Right lobe of liver (tissue), 4 donors: ENCODE measurements at regions not wholly inside any gene's neighbourhood (a gene's known extent, or its start where the extent isn't known, plus 50 kb on each side); places are given as distances from the start of the nearest gene placed in this dataset.

Source experiments
- POLR2A ChIP-seq: fragments of 450-650 bp; IDR thresholded peaks from one replicate; pipeline ENCODE4 v1.6.1; 2017; ENCODE audit warnings: antibody characterized with exemption, mild to moderate bottlenecking
- TF ChIP-seq, protein P1 (sequence below), 4 donors: fragments of 200-600 bp in 3 of 4; fragments of 450-650 bp in 1 of 4; IDR thresholded peaks; one replicate each; pipeline versions ENCODE4 v1.5.1 to v1.8.0; 2016 to 2022; ENCODE audit warnings: antibody characterized with exemption in 4 of 4, mild to moderate bottlenecking in 2 of 4
- donor health status: DM: no; HTN: no; CAD: no.
- donor health status: DM: no; HTN: no; CAD: no.
- donor health status: DM: no; HTN: yes; CAD: no.

DNA sequence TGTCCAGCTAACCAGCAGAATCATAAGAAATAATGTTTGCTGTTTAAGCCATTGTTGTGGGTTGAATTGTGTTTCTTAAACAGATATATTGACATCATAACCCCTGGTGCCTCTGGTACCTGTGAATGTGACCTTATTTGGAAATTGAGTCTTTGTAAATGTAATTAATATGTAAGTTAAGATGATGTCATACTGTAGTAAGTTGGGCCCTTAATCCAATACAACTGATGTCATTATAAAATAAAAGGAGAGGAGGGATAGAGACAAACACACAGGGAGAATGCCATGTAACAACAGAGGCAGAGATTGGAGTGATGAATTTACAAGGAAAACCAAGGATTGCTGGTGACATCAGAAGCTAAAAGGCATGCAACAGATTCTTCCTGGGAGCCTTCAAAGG lies 141.4 kb downstream of the ZIC3 start:
- TF ChIP-seq, protein P1, sequence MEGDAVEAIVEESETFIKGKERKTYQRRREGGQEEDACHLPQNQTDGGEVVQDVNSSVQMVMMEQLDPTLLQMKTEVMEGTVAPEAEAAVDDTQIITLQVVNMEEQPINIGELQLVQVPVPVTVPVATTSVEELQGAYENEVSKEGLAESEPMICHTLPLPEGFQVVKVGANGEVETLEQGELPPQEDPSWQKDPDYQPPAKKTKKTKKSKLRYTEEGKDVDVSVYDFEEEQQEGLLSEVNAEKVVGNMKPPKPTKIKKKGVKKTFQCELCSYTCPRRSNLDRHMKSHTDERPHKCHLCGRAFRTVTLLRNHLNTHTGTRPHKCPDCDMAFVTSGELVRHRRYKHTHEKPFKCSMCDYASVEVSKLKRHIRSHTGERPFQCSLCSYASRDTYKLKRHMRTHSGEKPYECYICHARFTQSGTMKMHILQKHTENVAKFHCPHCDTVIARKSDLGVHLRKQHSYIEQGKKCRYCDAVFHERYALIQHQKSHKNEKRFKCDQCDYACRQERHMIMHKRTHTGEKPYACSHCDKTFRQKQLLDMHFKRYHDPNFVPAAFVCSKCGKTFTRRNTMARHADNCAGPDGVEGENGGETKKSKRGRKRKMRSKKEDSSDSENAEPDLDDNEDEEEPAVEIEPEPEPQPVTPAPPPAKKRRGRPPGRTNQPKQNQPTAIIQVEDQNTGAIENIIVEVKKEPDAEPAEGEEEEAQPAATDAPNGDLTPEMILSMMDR (IDR thresholded peaks at IDR 0.05): no peak
- TF ChIP-seq POLR2A: no peak
